ENCODE measurements at regions not wholly inside any gene's neighbourhood (a gene's known extent, or its start where the extent isn't known, plus 50 kb on each side); places are given as distances from the start of the nearest gene placed in this dataset.

DNA sequence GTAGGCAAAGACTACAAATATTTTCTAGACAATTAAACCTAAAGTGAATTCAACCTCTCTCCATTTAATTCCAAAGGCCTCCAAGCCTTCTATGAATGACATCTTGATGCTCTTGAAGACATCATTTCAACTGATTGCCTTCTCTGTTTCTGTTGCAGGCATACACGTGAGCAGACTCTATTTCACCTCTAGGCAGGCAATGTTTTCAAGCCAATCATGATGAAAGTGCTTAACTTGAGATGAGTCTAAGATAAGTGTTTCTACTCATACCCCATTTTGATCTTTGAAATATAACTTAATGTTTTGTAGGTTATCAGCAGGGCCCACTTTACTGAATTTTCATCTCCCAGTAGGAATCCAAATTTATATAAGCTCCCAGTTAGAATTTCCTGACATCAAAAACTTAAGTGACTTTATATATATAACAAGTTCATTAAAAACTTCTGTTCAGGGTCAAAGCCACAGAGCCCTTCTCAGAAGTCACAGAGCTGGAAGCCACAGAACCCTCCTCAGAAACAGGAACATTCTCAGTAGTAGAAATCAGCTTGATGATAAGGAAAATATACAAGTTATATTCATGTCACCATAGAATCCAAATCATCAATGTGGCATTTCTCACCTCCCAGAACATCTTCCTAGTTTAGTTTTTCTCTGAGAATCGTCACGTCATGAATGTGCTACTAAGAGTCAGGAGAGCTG, 108.5 kb downstream of the PHLDA1 start:
- Histone ChIP-seq H3K27ac (peak overlapping the region in 1 of 2 experiments; percentile 16; a peak in 3 of 6 replicates), H3K4me1 (no peaks in the 10 kb centered on the region), H3K9me3 (peaks cover 24% of the 10 kb centered on the region), H3K4me3 (no peak overlapping the region), H3K4me2 (no peak overlapping the region)
- TF ChIP-seq ESRRA (IDR thresholded peaks at IDR 0.05; ENCODE audit: borderline replicate concordance, low read length) = no peak
- TF ChIP-seq GATA3 (IDR thresholded peaks at IDR 0.05; ENCODE audit: borderline replicate concordance) = no peak
- TF ChIP-seq KDM1A (IDR thresholded peaks at IDR 0.05; ENCODE audit: low read depth) = no peak
- no peak for TF ChIP-seq RFX5 (IDR thresholded peaks at IDR 0.05)
- no peak for TF ChIP-seq FOSL2 (IDR thresholded peaks at IDR 0.05)
- TF ChIP-seq FOSL2 (CRISPR knock-in tag; IDR thresholded peaks at IDR 0.05) = no peak
- TF ChIP-seq, protein P1, sequence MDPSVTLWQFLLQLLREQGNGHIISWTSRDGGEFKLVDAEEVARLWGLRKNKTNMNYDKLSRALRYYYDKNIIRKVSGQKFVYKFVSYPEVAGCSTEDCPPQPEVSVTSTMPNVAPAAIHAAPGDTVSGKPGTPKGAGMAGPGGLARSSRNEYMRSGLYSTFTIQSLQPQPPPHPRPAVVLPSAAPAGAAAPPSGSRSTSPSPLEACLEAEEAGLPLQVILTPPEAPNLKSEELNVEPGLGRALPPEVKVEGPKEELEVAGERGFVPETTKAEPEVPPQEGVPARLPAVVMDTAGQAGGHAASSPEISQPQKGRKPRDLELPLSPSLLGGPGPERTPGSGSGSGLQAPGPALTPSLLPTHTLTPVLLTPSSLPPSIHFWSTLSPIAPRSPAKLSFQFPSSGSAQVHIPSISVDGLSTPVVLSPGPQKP (IDR thresholded peaks at IDR 0.05; ENCODE audit: low read depth, low read length) = no peak
- no peak for TF ChIP-seq ZSCAN20 (CRISPR knock-in tag; IDR thresholded peaks at IDR 0.05)
- no peak for TF ChIP-seq POLR2A (IDR thresholded peaks at IDR 0.05; ENCODE audit: low read length)
- no peak for TF ChIP-seq EHF (CRISPR knock-in tag; IDR thresholded peaks at IDR 0.05)
- TF ChIP-seq, protein P2, sequence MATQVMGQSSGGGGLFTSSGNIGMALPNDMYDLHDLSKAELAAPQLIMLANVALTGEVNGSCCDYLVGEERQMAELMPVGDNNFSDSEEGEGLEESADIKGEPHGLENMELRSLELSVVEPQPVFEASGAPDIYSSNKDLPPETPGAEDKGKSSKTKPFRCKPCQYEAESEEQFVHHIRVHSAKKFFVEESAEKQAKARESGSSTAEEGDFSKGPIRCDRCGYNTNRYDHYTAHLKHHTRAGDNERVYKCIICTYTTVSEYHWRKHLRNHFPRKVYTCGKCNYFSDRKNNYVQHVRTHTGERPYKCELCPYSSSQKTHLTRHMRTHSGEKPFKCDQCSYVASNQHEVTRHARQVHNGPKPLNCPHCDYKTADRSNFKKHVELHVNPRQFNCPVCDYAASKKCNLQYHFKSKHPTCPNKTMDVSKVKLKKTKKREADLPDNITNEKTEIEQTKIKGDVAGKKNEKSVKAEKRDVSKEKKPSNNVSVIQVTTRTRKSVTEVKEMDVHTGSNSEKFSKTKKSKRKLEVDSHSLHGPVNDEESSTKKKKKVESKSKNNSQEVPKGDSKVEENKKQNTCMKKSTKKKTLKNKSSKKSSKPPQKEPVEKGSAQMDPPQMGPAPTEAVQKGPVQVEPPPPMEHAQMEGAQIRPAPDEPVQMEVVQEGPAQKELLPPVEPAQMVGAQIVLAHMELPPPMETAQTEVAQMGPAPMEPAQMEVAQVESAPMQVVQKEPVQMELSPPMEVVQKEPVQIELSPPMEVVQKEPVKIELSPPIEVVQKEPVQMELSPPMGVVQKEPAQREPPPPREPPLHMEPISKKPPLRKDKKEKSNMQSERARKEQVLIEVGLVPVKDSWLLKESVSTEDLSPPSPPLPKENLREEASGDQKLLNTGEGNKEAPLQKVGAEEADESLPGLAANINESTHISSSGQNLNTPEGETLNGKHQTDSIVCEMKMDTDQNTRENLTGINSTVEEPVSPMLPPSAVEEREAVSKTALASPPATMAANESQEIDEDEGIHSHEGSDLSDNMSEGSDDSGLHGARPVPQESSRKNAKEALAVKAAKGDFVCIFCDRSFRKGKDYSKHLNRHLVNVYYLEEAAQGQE (IDR thresholded peaks at IDR 0.05) = no peak
- TF ChIP-seq, protein P3, sequence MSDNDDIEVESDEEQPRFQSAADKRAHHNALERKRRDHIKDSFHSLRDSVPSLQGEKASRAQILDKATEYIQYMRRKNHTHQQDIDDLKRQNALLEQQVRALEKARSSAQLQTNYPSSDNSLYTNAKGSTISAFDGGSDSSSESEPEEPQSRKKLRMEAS (IDR thresholded peaks at IDR 0.05) = no peak
- no peak for TF ChIP-seq HOXB13 (CRISPR knock-in tag; IDR thresholded peaks at IDR 0.05; ENCODE audit: low read depth)
- TF ChIP-seq HOXB5 (CRISPR knock-in tag; IDR thresholded peaks at IDR 0.05) = no peak
- TF ChIP-seq ZNF302 (CRISPR knock-in tag; IDR thresholded peaks at IDR 0.05) = no peak
- no peak for TF ChIP-seq MAZ (IDR thresholded peaks at IDR 0.05; ENCODE audit: borderline replicate concordance, low read depth, low read length)
- TF ChIP-seq ZC3H11A (IDR thresholded peaks at IDR 0.05) = no peak
- TF ChIP-seq EHMT2 (IDR thresholded peaks at IDR 0.05; ENCODE audit: low read depth) = no peak
- no peak for TF ChIP-seq MYC (IDR thresholded peaks at IDR 0.05; ENCODE audit: borderline replicate concordance, low read length)
- TF ChIP-seq, protein P4, sequence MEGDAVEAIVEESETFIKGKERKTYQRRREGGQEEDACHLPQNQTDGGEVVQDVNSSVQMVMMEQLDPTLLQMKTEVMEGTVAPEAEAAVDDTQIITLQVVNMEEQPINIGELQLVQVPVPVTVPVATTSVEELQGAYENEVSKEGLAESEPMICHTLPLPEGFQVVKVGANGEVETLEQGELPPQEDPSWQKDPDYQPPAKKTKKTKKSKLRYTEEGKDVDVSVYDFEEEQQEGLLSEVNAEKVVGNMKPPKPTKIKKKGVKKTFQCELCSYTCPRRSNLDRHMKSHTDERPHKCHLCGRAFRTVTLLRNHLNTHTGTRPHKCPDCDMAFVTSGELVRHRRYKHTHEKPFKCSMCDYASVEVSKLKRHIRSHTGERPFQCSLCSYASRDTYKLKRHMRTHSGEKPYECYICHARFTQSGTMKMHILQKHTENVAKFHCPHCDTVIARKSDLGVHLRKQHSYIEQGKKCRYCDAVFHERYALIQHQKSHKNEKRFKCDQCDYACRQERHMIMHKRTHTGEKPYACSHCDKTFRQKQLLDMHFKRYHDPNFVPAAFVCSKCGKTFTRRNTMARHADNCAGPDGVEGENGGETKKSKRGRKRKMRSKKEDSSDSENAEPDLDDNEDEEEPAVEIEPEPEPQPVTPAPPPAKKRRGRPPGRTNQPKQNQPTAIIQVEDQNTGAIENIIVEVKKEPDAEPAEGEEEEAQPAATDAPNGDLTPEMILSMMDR (IDR thresholded peaks at IDR 0.05) = no peak
- POLR2A ChIA-PET = no interaction called here
- DNase-seq (ENCODE audit: low read depth in 1 of 2, low spot score in 1 of 2) (no peak), ATAC-seq (no peak), FAIRE-seq (no peak)
- CTCF ChIA-PET = no interaction called here
- 95% methylated on average over 3 of the region's 3 CpGs for WGBS (ENCODE audit: missing lambda C conversion rate)
